Activated CD8-positive, alpha-beta memory T cell treated with anti-CD3 and anti-CD28 coated beads, Interleukin-2, amount 50 U/mL, for 24 hours (primary cell): ENCODE measurements at regions not wholly inside any gene's neighbourhood (a gene's known extent, or its start where the extent isn't known, plus 50 kb on each side); places are given as distances from the start of the nearest gene placed in this dataset.

Experiments
- DNase-seq: peaks from one replicate; pipeline ENCODE4 v3.0.0-alpha.2; 2020; ENCODE audit errors: extremely low read depth

DNA sequence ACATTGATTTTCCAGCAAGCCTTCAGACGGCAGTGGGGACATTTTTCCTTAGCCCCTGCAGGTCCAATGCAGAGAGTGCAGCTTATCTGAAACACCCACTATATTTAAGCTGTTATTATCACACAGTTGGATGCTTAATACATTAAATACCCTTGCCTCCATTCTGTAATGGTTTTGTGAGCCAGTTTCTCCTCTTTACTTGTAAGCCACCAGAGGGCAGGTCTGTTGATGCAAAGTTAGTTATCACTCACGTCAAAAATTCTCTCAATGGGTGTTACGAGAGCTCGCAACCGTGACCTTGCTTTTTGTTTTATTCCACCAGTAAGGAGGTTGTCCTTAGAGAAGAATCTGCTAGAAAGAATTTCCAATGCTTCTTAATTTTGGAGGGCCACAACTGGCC is 189.8 kb downstream of the INSIG2 start:
- no peak for DNase-seq

GRCh38 chr2:118274841-118275510 is 186.7 kb downstream of the INSIG2 start:
- no peak for DNase-seq

DNA sequence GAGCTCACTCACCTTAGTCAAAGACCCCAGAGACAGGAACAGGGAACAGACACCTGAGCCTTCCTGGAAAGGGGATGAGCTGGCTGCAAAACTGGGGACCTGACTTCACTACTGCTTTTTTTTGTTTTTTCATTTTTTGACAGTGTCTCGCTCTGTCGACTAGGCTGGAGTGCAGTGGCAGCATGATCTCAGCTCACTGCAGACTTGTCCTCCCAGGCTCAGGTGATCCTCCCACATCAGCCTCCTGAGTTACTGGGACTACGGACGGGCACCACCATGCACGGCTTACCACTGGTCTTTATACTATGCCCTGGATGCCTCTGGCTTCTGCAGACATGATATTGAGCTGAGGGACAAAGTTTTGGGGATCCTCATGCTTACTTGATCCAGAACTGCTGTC is 184.1 kb downstream of the INSIG2 start:
- DNase-seq, result no peak

GRCh38 chr2:118269408-118270051 is 181.3 kb downstream of the INSIG2 start:
- no peak for DNase-seq

- no peak for DNase-seq
Observed at GRCh38 chr2:118268268-118268667, 180.0 kb downstream of the INSIG2 start.

- no peak for DNase-seq
Observed at GRCh38 chr2:118265873-118266455, 177.7 kb downstream of the INSIG2 start.

DNA sequence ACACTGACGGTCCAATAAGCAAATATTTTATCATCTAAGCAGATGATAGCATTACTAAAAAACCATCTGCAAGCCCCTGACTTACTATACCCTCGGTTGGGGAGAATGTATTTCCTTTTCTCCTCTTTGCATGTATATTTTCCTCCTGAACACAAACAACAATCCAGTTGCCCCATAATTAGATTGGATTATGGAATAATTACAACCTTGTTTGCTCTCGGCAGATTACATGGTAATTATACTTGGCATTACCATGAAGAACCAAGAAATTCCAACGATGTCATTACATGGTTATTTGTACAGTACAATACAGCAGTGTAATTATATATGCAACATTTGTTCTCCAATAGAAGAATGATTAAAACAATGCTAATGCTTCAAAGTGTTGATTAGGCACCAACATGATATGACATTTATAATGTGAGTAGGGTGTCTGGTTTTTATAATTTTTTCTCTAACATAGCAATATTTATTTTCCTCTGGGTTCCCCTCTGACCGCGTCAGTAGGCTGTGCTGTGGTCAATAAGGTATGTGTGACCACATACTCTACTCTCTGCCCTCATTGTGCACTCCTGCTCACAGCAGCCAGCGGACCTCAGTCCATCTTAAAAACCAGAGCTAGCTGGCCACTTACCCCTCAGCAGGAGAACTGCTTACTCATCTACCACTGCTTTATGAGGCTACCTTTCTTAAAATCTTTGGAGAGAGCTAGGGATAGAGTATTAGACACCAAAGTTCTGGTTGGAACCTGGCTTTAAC is 176.1 kb downstream of the INSIG2 start:
- DNase-seq, result no peak

- no peak for DNase-seq
Observed at GRCh38 chr2:118257696-118258095, 169.4 kb downstream of the INSIG2 start.

GRCh38 chr2:118255771-118256372 is 167.6 kb downstream of the INSIG2 start:
- no peak for DNase-seq

DNA sequence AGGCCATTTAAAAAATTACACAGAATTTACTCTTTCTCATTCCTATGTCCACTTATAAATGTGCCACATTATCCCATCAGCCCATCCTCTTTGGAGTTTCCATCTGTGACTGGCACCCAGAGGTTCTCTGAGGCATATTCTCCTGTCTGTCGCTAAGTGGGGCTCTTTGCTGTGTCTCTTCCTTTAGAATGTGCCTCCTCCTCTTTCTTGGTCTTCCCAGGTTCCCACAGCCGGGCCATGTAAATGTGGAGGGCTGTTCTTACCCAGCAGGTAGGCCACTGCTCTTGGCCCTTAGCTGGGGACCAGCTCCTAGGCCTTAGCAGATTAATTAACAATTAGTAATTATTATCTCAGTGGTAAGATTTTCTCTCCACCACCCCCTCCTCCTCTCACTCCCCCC is 167.0 kb downstream of the INSIG2 start:
- no peak for DNase-seq

DNA sequence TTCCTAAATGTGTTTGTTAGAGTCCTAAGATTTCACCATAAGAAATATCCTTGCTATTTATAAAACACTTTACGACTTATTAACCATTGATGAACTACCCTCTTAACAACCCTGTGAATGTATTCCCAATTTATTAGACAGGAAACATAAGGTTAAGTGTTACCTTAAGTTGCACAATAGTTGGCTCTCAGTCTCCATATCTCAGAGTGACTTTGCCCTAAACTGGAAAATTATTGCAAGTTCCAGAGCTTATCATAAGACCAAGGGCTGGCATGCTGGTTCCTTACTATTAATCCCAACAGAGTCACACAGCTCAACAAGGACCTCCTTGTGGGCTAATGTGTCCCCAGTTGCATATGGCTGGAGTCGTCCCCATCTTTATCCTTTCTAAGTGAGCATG is 165.8 kb downstream of the INSIG2 start:
- DNase-seq, result no peak

DNA sequence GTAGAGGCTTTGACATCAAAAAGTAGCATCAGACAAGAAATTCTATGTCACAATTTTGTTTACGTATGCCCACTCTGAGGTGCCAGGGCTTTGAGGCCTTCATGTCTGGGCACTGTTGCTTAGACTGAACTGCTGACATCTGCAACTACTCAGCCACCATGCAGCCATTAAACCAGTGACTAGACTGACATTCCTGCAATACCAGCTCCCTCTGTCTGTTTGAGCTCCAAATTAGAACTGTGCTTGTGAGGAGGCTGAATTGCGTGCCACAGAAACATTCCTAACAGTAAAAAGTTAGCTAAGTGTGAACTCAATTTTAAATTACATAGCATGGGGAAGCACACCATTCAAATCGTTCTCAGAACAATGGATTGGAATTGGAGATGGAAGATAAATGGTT is 163.2 kb downstream of the INSIG2 start:
- DNase-seq, result no peak

DNA sequence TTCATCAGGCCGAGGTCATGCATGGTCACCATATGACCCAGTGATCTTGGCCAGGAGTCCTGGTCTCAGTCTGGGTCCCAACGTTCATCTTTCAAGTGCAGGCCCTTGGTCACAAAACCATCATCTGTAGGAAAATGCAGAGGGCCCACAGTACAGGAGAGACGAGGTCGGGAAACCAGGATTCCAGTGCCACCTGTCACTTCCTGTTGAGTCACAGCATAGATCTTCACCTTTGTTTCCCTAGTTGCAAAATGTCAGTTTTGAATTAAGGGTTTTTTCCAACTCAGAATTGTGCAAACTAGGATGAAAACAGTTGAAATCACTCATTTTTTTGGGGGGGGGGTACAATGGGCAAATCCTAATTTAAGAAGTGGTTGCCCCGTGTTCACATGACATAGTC is 162.2 kb downstream of the INSIG2 start:
- no peak for DNase-seq

- no peak for DNase-seq
Observed at GRCh38 chr2:118250001-118250400, 161.7 kb downstream of the INSIG2 start.

DNA sequence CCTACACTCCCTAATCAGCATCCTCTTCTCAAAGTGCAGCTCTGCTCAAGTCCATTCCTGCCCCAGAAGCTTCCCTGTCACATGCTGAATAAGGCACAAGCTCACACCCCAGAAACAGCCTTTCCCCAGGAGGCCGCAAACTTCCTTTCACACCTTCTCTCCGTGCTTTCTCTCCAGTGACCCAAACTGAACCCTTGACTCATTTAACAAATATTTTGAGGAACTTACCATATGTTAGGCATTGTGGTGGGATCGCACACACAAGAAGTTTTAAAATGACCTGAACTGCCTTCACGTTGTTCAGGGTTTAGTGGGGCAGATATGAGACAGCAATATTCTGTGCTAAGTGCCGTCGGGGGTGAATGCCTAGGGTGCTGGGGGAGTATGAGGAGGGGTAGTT is 161.3 kb downstream of the INSIG2 start:
- DNase-seq, result no peak

DNA sequence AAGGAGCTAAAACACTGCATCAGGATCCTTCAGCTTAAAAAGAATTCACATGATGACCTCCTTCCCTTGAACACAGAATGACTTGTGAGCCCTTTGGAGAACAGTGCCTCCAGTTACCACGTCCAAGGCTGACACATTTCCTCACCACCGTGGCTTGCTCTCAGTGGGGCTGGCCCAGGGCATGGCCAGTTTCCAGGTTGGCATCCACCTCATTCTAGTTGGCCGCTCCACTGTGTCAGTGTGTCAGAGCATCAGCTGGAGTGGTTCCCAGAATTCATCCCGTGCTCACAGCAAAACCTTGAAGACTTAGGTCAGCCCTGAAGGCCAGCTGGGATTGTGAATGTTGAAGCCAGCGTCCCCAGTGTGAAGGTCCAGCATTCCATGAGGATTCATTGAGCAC is 158.5 kb downstream of the INSIG2 start:
- DNase-seq, result no peak

GRCh38 chr2:118246079-118246478 is 157.8 kb downstream of the INSIG2 start:
- no peak for DNase-seq

DNA sequence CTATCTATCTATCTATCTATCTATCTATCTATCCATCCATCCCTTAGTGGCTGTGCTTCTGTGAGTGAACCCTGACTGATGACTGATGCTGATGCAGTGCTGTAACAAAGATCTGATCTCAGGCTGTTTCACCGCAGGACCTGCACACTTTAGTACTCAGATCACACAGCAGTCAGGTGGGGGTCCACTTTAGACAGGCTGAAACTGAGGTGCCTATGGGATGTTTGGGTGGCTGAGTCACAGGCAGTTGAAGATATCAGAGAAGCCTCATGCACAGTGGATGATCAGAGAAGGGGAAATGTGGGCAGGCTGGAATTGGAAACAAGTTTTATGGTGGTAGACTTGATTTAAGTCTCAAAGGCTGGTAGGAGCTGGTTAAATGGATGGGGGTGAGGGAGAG is 156.4 kb downstream of the INSIG2 start:
- DNase-seq, result no peak

DNA sequence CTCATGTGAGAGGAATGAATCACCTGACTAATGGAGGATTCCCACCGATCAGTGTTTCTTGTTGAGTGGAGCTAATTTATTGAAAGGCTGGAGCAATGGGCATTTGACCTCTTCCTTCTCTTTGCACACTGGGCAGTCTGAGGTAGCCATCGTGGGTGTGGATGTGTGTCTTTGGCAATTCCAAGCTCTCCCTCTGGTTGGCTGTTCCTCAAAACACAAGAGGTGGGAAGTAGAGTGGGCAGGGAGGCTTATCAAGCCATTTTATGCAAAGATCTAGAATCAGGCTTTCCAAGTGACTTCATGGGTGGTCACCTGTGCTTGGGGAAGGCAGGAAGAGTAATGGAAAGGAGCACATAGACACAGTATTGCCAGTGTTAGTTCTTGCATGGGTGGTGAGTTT is 154.8 kb downstream of the INSIG2 start:
- no peak for DNase-seq

- DNase-seq, result no peak
Observed at GRCh38 chr2:118242216-118242615, 153.9 kb downstream of the INSIG2 start.

DNA sequence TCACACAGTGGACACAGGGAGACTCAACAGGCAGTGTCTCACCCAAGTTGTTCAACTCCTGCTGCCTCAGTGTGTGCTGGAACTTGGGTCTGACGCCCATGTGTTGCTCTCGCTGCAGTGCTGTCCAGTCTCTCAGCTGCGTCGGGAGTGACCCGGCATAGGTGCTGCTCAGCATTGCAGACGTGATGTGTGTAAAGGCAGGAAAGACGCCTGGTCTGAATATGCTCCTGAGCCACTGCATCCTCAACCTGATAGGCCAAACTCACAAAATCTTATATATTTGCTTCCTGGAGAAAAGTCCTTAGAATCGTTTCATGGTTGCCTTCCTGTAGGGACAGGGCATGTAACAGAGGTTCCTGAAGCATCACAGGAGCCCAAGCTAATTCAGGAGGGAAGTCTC is 152.9 kb downstream of the INSIG2 start:
- DNase-seq, result no peak

DNA sequence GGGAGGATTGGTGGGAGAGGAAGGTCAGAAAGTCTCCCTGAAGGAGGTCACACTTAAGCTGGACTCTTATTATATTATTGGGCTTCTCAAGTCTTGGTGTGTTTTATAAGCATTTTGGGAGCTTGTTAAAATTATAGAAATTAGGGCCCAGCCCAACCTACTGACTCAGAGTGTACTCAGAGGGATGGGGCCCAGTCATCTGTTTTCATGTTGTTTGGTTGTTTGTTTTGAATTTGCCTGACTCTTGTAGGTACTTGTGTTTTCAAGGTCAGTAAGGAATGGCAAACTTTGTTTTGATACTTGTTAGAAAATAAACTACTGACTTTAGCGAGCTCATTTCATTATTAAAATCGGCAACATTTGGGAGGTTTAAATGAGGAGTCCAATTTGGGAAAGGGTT is 152.0 kb downstream of the INSIG2 start:
- DNase-seq, result no peak
